ENCODE measurements at regions not wholly inside any gene's neighbourhood (a gene's known extent, or its start where the extent isn't known, plus 50 kb on each side); places are given as distances from the start of the nearest gene placed in this dataset.
A peak's percentile ranks its signal among the peaks of the same experiment; 100 is the strongest.

DNA sequence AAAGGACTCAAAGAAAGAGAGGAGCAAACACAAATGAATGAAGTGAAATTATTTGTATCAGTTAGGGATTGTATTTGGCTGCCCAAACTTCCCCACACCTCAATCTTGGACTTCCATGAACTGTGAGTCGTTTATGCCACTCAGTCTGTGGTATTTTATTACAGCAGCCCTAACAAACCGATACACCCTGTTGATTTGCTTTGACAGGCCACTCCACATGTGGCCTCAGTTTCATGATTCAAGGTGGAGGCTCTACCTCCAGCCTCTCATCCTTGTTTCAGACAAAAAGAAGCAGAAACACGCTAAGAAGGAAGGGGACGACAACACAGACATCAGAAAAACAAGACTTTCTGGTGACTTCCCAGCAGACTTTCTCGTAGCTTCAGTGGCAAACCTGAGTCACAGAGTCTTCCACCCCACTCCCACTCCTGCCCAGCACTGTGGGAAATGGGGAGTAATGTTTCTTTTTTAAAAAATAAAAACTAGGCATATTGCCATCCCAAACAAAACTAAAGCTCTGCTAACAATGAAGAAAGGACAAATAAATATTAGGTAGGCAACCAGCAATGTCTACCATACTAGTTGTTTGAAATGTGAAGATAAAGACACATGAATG is 52.2 kb upstream of the ABCA1 start:
- DNase-seq (ENCODE audit: low spot score), result no peak
- Mint-ChIP-seq H3K27me3 (ENCODE audit: low read depth) (peaks cover 47% of the 10 kb centered on the region), H3K36me3 (ENCODE audit: low read depth) (peaks cover 1% of the 10 kb centered on the region), H3K4me1 (ENCODE audit: low read depth) (peaks cover 2% of the 10 kb centered on the region), H3K27ac (no peak overlapping the region), H3K9me3 (no peaks in the 10 kb centered on the region), H3K4me3 (no peak overlapping the region)

DNA sequence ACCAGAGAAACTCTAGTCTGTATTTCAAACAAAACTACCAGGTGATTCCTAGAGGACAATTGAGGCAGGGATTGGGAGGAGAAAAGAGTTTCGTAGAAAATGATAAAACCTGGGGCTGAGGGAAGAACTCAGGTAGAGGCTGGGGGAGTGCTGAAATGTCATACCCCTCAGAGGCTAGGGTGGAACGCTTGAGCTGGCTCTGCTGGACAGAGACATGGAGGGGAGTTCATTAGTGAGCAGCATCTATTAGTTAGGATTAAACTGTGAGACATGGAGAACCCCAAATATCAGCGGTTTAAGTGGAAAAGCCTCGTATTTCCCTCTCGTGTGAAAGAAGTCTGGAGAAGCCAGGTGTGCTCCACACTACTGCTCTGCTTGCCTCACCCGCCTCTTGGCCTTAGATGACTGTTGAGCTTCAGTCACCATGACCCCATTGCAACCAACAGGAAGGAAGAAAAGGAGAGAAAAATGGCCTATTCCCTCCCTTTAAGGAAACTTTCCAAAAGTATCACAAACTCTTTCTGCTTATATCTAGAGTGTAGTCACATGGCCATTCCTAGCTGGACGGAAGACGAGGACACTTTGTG is 53.7 kb upstream of the ABCA1 start:
- Mint-ChIP-seq H3K27ac (no peak overlapping the region), H3K36me3 (ENCODE audit: low read depth) (peaks cover 1% of the 10 kb centered on the region), H3K9me3 (no peaks in the 10 kb centered on the region), H3K4me1 (ENCODE audit: low read depth) (peaks cover 2% of the 10 kb centered on the region), H3K27me3 (ENCODE audit: low read depth) (peaks cover 58% of the 10 kb centered on the region), H3K4me3 (no peak overlapping the region)
- DNase-seq (ENCODE audit: low spot score), result no peak

DNA sequence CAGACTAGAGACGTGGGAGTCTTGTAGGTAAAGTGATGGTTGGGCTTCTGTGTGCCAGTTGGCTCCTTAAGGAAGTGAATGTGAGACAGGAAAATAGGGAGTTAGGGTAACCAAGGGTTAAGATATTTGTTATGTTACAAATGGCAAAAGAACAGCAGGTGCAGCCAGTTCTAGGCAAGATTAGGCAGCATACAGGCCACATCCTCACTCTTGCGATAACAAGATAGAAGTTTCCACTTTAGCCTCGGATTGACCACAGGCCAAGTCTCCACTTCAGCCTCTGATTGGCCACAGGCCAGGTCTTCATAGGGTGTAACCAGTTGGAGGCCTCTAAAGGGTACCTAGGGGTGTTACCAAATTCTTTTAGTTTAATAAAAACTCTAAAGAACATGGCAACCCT is 54.6 kb upstream of the ABCA1 start:
- Mint-ChIP-seq H3K4me3 (no peak overlapping the region), H3K4me1 (ENCODE audit: low read depth) (peaks cover 2% of the 10 kb centered on the region), H3K36me3 (ENCODE audit: low read depth) (peaks cover 1% of the 10 kb centered on the region), H3K27ac (no peak overlapping the region), H3K9me3 (no peaks in the 10 kb centered on the region), H3K27me3 (ENCODE audit: low read depth) (peaks cover 63% of the 10 kb centered on the region)
- DNase-seq (ENCODE audit: low spot score), result no peak

DNA sequence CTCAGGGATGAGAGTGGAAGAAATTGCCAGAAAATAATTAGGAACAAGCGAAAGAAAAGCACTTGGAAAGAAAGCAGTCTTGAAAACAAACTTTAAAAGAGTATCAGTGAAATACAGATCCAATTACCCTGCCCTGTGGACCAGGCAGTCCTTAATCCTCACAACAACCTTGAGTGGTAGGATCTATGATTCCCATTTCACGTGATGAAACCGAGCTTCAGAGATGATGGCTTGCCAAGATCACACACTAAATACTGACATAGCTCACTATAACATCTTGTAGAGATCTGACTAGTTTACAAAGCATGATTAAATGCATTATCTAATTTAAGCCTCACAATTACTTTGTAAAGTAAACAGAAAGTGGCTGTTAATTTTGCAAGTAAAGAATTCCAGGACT is 55.5 kb upstream of the ABCA1 start:
- Mint-ChIP-seq H3K4me3 (no peak overlapping the region), H3K4me1 (ENCODE audit: low read depth) (peaks cover 2% of the 10 kb centered on the region), H3K27me3 (ENCODE audit: low read depth) (peaks cover 65% of the 10 kb centered on the region), H3K9me3 (no peaks in the 10 kb centered on the region), H3K27ac (no peak overlapping the region), H3K36me3 (ENCODE audit: low read depth) (peaks cover 1% of the 10 kb centered on the region)
- no peak for DNase-seq (ENCODE audit: low spot score)

DNA sequence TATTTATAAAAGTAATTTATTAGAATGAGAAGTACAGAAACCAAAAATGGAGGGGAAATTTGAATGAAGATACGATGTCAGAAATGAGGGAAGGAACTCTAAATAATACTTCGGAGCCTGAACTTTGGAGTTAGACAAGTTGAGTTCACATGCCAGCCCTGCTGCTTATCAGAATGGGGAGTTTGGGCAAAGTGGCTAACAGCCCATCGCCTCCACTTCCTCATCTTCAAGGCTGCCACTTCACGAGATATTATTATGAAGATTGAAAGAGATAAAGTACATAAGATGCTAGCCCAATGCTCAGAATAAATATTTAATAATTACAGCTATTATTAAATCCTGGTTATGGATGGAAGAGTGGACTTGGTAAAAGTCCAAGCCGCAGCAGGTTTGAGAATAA is 56.2 kb upstream of the ABCA1 start:
- Mint-ChIP-seq H3K36me3 (ENCODE audit: low read depth) (peaks cover 1% of the 10 kb centered on the region), H3K27me3 (ENCODE audit: low read depth) (peaks cover 70% of the 10 kb centered on the region), H3K4me1 (ENCODE audit: low read depth) (peaks cover 2% of the 10 kb centered on the region), H3K4me3 (no peak overlapping the region), H3K27ac (no peak overlapping the region), H3K9me3 (no peaks in the 10 kb centered on the region)
- no peak for DNase-seq (ENCODE audit: low spot score)

DNA sequence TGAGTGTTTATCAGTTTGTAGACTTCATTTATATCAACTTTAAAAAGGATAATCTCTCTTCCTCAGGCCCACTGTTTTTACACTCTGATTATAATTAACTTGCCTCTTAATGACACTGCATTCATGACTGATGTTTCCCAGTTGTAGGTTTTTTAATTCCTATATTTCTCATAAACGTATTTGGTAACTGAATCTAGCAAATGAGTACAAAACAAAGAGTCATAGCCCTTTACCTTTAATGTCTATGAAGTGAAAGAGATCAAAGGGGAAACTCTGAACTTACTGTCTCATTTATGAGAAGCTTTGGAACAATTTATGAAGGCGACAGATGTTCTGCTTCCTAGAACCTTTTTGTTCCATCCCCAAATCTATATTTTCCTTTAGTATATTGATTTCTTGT is 56.6 kb upstream of the ABCA1 start:
- no peaks in the 10 kb centered on the region for H3K9me3 Mint-ChIP-seq
- peaks cover 2% of the 10 kb centered on the region for H3K4me1 Mint-ChIP-seq (ENCODE audit: low read depth)
- no peak overlapping the region for H3K27ac Mint-ChIP-seq
- no peak for DNase-seq (ENCODE audit: low spot score)
- H3K36me3 Mint-ChIP-seq (ENCODE audit: low read depth), result peaks cover 1% of the 10 kb centered on the region
- H3K4me3 Mint-ChIP-seq, result no peak overlapping the region
- peaks cover 74% of the 10 kb centered on the region for H3K27me3 Mint-ChIP-seq (ENCODE audit: low read depth)

DNA sequence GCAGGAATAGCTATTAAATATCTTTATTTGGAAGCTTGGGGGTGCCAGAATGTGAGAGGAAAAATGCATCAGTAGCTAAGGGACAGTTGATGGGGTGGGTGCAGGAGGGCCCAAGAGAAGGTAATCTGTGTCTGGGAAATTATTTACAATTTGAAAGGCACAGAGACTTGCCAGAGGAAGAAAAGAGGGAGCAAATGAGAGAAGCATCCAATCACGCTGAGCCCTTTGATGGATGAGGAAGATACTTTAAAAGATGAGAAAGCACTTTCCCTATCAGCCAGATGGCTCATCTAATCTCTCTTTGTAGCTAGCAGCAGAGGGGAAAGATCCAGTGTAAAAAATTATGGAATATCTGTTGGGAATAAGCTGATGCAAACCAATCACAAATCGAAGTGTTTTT is 57.0 kb upstream of the ABCA1 start:
- Mint-ChIP-seq H3K27me3 (ENCODE audit: low read depth) (peaks cover 71% of the 10 kb centered on the region), H3K36me3 (ENCODE audit: low read depth) (peaks cover 1% of the 10 kb centered on the region), H3K9me3 (no peaks in the 10 kb centered on the region), H3K4me3 (no peak overlapping the region), H3K4me1 (ENCODE audit: low read depth) (peaks cover 2% of the 10 kb centered on the region), H3K27ac (no peak overlapping the region)
- no peak for DNase-seq (ENCODE audit: low spot score)

DNA sequence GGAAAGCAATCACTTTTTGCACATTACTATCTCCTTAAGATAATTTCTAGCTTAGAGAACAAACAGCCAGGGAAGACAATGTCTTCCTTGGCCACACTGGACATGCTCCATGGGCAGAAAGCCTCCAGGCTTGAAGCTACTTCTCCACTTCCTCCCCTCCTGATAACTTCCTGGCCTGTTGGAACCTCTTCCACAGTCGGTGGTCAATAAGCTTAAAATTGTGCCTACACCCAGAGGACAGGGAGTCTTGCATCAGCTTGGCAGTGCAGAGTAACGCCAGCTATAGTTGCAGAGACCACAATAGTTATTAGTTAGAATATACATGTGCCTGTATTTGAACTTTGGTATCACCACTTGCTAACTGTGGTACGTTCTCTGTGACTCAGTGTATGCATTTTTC is 58.1 kb upstream of the ABCA1 start:
- H3K9me3 Mint-ChIP-seq, result no peaks in the 10 kb centered on the region
- H3K27ac Mint-ChIP-seq, result no peak overlapping the region
- H3K4me1 Mint-ChIP-seq (ENCODE audit: low read depth), result peaks cover 9% of the 10 kb centered on the region
- H3K36me3 Mint-ChIP-seq (ENCODE audit: low read depth), result peaks cover 1% of the 10 kb centered on the region
- no peak overlapping the region for H3K4me3 Mint-ChIP-seq
- no peak for DNase-seq (ENCODE audit: low spot score)
- peaks cover 72% of the 10 kb centered on the region for H3K27me3 Mint-ChIP-seq (ENCODE audit: low read depth)

DNA sequence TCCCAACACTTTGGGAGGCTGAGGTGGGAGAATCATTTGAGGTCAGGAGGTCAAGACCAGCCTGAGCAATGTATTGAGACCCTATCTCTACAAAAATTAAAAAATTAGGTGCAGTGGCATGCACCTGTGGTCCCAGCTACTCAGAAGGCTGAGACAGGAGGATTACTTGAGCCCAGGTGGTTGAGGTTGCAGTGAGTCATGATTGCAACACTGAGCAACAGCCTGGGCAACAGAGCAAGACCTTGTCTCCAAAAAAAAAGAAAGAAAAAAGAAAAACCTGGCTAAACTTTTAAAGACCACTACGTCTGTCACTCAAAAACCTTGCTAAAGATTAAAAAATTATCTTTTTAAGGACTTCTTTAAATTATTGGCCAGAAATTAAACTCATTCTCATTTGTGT is 59.8 kb upstream of the ABCA1 start:
- Mint-ChIP-seq H3K36me3 (ENCODE audit: low read depth) (no peaks in the 10 kb centered on the region), H3K27ac (no peak overlapping the region), H3K27me3 (ENCODE audit: low read depth) (peaks cover 76% of the 10 kb centered on the region), H3K9me3 (no peaks in the 10 kb centered on the region), H3K4me1 (ENCODE audit: low read depth) (peaks cover 22% of the 10 kb centered on the region), H3K4me3 (no peak overlapping the region)
- no peak for DNase-seq (ENCODE audit: low spot score)

DNA sequence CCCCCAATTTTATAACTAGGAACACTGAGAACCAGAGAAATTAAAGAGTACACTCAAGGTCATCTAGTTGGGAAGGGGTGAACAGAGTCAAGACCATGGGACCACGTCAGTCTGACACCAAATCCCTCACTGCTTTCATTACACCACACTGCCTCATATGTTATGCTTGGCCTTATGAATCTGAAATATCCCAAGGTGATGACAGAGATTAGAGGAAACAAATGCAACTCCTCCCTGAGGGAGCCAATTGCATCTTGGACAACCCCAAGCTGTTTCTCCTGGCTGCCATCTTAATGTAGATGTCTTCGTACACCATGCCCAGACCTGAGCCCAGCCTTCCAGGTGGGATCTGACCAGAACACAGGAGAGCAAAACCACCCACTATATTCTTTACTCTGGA is 60.6 kb upstream of the ABCA1 start:
- DNase-seq (ENCODE audit: low spot score), result no peak
- peaks cover 79% of the 10 kb centered on the region for H3K27me3 Mint-ChIP-seq (ENCODE audit: low read depth)
- H3K9me3 Mint-ChIP-seq, result no peaks in the 10 kb centered on the region
- H3K4me3 Mint-ChIP-seq, result no peak overlapping the region
- H3K36me3 Mint-ChIP-seq (ENCODE audit: low read depth), result peaks cover 1% of the 10 kb centered on the region
- peaks cover 27% of the 10 kb centered on the region for H3K4me1 Mint-ChIP-seq (ENCODE audit: low read depth)
- no peak overlapping the region for H3K27ac Mint-ChIP-seq

DNA sequence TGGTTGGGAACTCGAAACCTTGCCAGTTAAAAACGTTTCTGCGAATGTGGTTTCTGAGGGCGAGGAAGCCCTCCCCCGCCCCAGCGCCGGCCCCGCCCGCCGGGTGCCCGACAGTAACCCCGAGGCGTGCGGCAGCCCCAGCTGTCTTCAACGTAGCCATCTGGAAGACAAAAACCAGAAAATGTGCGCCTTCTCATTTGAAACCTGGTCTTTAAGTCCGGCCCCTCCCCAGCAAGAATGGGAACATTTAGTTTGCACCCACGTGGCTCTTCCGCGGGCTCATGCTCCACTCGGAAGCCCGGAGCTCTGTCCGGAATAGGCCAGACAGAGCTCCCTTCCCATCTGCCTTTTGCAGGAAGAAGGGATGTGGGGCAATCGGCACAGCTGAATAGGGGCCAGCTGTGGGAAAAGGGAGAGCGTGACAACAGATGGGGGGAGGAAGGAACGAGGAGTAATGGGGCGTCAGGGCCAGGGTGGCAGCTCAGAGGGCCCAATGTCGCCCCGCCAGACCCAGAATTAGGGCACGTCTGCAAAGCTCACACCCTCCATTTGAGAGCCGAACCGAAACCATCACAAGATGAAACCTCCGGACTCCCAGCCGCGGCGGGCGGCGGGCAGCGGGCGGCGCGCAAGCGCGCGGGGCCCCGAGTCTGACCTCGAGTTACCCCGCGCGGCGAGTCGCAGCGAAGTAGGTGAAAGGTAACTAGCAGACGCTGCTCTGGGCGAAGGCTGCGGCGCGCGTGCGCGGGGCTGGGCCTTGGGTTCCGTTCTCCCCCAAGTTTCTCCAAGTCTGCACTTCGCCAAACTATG is 63.4 kb upstream of the ABCA1 start:
- Mint-ChIP-seq H3K4me3 (peak overlapping the region; percentile 87), H3K27ac (peak overlapping the region; percentile 72), H3K27me3 (ENCODE audit: low read depth) (peaks cover 75% of the 10 kb centered on the region), H3K36me3 (ENCODE audit: low read depth) (peaks cover 1% of the 10 kb centered on the region), H3K4me1 (ENCODE audit: low read depth) (peaks cover 25% of the 10 kb centered on the region), H3K9me3 (no peaks in the 10 kb centered on the region)
- peak; percentile 82 for DNase-seq (ENCODE audit: low spot score)

DNA sequence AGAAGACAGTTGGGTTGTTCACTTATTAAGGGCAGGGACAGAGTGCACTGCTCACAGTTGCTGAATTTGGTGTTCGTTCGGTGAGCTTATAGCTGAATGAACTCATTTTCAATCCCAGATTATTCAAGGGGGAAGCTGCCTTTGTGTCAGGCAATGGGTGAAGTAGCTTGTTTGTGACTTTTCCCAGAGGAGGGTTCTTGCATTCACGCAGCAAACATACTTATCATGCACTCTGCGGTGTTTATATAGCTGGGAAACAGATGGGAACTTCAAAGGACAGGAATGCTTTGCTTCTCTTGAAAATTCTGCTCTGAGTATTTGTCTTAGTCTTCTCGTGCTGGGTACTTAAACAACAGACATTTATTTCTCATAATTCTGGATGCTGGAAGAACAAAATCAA is 64.7 kb upstream of the ABCA1 start:
- Mint-ChIP-seq H3K27me3 (ENCODE audit: low read depth) (peaks cover 67% of the 10 kb centered on the region), H3K36me3 (ENCODE audit: low read depth) (peaks cover 1% of the 10 kb centered on the region), H3K27ac (no peak overlapping the region), H3K9me3 (no peaks in the 10 kb centered on the region), H3K4me3 (no peak overlapping the region), H3K4me1 (ENCODE audit: low read depth) (peaks cover 25% of the 10 kb centered on the region)
- no peak for DNase-seq (ENCODE audit: low spot score)

DNA sequence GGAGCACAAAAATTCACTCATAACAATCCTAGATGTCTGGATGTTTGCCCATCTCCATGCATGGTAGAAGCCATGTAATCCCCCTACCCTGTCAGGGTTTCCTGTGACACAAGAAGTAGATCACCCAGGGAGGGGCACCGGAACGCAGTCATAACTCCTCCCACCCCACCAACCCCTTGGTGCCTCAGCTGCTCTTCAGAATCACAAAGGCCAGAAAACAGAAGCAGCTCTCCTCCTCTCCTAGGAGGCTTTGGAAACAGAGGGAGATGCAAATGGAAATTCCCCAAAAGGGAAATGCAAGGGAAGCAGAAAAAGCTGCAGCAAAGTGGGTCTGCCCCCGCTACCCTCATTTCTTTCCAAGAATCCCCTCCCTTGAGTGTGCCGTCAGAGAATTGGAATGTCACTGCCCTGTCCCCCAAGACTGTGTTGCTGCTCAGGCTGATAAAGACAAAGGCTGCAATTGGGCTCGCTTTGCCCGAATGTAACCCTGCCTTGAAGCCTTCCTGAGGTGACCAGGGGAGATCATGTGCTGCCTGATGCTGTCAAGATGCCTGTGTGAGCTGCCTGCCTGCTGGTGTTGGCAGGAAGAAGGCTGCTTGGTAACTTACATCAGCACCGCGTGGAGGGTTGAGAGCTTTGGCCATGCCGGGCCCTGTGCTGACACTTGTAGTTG is 65.5 kb upstream of the ABCA1 start:
- no peak for DNase-seq (ENCODE audit: low spot score)
- Mint-ChIP-seq H3K27me3 (ENCODE audit: low read depth) (peaks cover 66% of the 10 kb centered on the region), H3K27ac (no peak overlapping the region), H3K4me1 (ENCODE audit: low read depth) (peaks cover 25% of the 10 kb centered on the region), H3K36me3 (ENCODE audit: low read depth) (peaks cover 1% of the 10 kb centered on the region), H3K9me3 (no peaks in the 10 kb centered on the region), H3K4me3 (peak overlapping the region; percentile 8)

DNA sequence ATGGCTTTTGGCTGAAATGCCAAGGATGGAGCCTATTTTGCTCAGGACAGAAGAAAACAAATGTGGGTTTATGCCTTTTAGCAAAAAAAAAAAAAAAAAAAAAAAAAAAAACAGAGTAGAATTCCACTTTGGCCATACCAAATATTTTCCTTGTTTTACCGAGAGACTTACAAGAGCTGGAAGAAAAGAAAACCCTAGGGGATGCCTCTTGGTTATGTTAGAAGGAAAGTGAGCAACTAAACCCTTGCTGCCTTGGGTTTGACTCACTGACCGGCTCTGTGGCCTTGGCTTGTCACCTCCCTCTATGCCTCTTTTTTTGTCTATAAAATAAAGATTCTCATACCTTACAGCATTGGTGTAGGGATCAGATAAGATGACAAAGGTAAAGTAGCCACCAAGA is 69.6 kb upstream of the ABCA1 start:
- Mint-ChIP-seq H3K9me3 (no peaks in the 10 kb centered on the region), H3K27ac (no peak overlapping the region), H3K27me3 (ENCODE audit: low read depth) (peaks cover 37% of the 10 kb centered on the region), H3K36me3 (ENCODE audit: low read depth) (peaks cover 1% of the 10 kb centered on the region), H3K4me3 (no peak overlapping the region), H3K4me1 (ENCODE audit: low read depth) (peaks cover 6% of the 10 kb centered on the region)
- no peak for DNase-seq (ENCODE audit: low spot score)

Measured in T-helper 2 cell treated with Interferon-gamma antibody and Interleukin-4, amounts not matched to agents 5 μg/mL and 100 μg/mL, for 36 hours (primary cell).